Progenitor cell of endocrine pancreas (in vitro differentiated cells): ENCODE measurements at regions not wholly inside any gene's neighbourhood (a gene's known extent, or its start where the extent isn't known, plus 50 kb on each side); places are given as distances from the start of the nearest gene placed in this dataset.

ENCODE experiments used
- DNase-seq: peaks from one replicate; pipeline ENCODE4 v3.0.0; 2021; ENCODE audit warnings: low spot score; ENCODE audit not compliant: unreplicated experiment
- H3K27ac Mint-ChIP-seq: 2 replicates; pipeline ENCODE4 v1.8.0; 2021; ENCODE audit warnings: mild to moderate bottlenecking, moderate library complexity, mixed read lengths
- H3K27me3 Mint-ChIP-seq: 2 replicates; pipeline ENCODE4 v1.8.0; 2021; ENCODE audit warnings: mixed read lengths
- H3K36me3 Mint-ChIP-seq: 2 replicates; pipeline ENCODE4 v1.8.0; 2022; ENCODE audit warnings: mixed read lengths; ENCODE audit not compliant: insufficient read depth
- H3K4me1 Mint-ChIP-seq: 2 replicates; pipeline ENCODE4 v1.8.0; 2021; ENCODE audit warnings: low read depth, mixed read lengths
- H3K4me3 Mint-ChIP-seq: 2 replicates; pipeline ENCODE4 v1.8.0; 2021; ENCODE audit warnings: low read depth, mild to moderate bottlenecking, moderate library complexity, mixed read lengths
- H3K9me3 Mint-ChIP-seq: 2 replicates; pipeline ENCODE4 v1.8.0; 2021; ENCODE audit warnings: low read depth, mixed read lengths
- TF ChIP-seq, protein P1 (sequence below): fragments of 200-600 bp; sonication (generic); IDR thresholded peaks from one replicate; pipeline ENCODE4 v1.5.0; 2021; ENCODE audit warnings: antibody characterized with exemption, mild to moderate bottlenecking; ENCODE audit not compliant: unreplicated experiment

DNA sequence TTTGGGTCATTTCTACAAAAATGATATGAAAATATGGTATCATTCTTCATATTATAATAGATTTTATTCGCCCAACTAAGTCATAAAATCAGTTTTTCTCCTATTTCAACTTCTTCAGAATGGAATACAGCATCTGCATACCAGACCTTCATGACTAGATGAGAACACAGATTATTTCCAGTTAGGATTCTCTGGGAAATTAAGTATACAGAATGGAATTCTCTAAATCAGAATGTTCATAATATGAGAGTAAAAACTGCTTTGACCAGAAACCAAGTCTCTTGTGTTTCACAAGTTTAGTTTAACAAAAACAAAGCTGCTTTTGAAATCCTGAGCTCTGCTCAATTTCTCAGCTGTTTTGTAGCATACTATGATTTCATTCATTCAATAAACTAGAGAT, 160.3 kb upstream of the SEMA3A start:
- TF ChIP-seq, protein P1, sequence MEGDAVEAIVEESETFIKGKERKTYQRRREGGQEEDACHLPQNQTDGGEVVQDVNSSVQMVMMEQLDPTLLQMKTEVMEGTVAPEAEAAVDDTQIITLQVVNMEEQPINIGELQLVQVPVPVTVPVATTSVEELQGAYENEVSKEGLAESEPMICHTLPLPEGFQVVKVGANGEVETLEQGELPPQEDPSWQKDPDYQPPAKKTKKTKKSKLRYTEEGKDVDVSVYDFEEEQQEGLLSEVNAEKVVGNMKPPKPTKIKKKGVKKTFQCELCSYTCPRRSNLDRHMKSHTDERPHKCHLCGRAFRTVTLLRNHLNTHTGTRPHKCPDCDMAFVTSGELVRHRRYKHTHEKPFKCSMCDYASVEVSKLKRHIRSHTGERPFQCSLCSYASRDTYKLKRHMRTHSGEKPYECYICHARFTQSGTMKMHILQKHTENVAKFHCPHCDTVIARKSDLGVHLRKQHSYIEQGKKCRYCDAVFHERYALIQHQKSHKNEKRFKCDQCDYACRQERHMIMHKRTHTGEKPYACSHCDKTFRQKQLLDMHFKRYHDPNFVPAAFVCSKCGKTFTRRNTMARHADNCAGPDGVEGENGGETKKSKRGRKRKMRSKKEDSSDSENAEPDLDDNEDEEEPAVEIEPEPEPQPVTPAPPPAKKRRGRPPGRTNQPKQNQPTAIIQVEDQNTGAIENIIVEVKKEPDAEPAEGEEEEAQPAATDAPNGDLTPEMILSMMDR = no peak
- Mint-ChIP-seq H3K9me3 (peaks cover 10% of the 10 kb centered on the region), H3K4me3 (no peak overlapping the region), H3K27ac (no peak overlapping the region), H3K36me3 (no peaks in the 10 kb centered on the region), H3K27me3 (no peaks in the 10 kb centered on the region), H3K4me1 (no peaks in the 10 kb centered on the region)
- DNase-seq = no peak

DNA sequence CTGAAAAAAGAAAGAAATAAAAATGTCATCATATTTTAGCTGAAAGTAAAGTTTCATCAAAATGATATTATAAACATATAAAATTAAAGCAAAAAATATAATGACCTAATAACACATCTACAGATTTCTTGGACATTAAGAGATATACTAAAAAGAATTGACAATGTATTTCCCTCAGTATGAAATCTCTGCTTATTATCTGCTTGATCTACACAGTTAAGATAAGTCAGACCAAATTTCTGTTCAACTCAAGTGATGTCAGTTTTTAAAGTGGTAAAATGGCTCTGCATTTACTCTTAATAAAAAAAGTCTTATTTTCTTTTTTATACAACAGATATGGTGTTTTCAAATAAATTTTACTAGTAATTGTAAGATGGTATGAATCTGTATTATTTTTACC, 159.4 kb upstream of the SEMA3A start:
- no peaks in the 10 kb centered on the region for H3K36me3 Mint-ChIP-seq
- H3K9me3 Mint-ChIP-seq = peaks cover 10% of the 10 kb centered on the region
- no peaks in the 10 kb centered on the region for H3K27me3 Mint-ChIP-seq
- TF ChIP-seq, protein P1 = no peak
- no peaks in the 10 kb centered on the region for H3K4me1 Mint-ChIP-seq
- no peak overlapping the region for H3K4me3 Mint-ChIP-seq
- H3K27ac Mint-ChIP-seq = no peak overlapping the region
- no peak for DNase-seq

DNA sequence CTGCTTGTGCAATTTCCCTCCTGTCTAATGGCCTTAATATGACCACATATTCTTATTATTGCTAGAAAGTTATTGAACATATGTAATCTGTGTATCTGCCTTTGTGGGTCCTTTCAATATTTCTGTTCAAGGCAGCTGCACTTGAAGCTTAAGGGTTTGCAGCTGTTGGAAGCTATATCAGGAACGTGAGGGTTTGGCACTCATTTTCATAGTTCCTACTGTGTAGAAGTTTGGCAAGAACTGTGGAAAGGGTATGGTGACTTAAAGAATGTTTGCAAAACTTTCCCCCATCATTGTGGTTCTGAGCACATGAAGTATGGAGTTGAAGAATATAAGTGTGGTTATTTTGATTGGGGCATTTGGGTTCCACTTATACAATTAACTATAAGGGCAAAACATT, 144.7 kb upstream of the SEMA3A start:
- H3K36me3 Mint-ChIP-seq = no peaks in the 10 kb centered on the region
- DNase-seq = no peak
- TF ChIP-seq, protein P1 = no peak
- no peaks in the 10 kb centered on the region for H3K4me1 Mint-ChIP-seq
- H3K9me3 Mint-ChIP-seq = no peaks in the 10 kb centered on the region
- H3K27me3 Mint-ChIP-seq = no peaks in the 10 kb centered on the region
- no peak overlapping the region for H3K4me3 Mint-ChIP-seq
- no peak overlapping the region for H3K27ac Mint-ChIP-seq

DNA sequence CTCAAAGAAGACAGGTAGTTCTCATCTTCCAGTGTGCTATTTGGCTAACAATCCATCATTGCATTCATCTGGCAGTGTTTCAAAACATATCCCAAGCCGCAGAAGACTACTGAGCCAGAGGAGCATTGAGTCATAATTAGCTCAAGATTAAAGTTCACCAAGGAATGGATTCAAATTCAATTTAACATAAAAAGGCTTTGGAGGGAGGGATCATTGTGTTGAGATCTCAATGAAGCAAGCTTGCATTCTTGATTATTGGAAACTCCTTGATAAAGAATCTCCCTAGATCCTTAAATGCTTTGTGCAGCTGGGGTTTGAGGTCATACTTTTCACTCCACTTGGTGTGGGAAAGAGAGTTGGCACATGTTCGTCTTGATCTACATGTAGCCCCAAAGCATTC, 142.8 kb upstream of the SEMA3A start:
- Mint-ChIP-seq H3K9me3 (no peaks in the 10 kb centered on the region), H3K36me3 (no peaks in the 10 kb centered on the region), H3K4me1 (no peaks in the 10 kb centered on the region), H3K4me3 (no peak overlapping the region), H3K27ac (no peak overlapping the region), H3K27me3 (no peaks in the 10 kb centered on the region)
- DNase-seq = no peak
- TF ChIP-seq, protein P1 = no peak

DNA sequence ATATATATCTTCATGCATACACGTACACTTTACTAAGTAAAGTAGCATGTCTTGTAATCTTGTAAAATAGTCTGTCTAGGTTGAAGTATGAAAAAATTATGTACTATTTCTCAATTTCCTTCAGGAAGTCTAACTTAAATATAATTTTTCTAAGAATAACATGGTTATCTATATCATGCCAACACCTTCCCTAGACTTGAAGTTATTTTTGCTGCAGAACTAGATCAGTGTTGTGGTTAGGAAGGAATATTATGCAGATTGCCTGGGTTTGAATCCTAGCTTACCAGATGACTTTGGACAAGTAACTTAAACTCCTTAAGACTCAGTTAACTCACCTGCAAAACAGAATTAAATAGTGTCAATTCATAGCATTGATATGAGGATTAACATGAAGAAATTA, 142.2 kb upstream of the SEMA3A start:
- Mint-ChIP-seq H3K36me3 (no peaks in the 10 kb centered on the region), H3K27ac (no peak overlapping the region)
- TF ChIP-seq, protein P1 = no peak

More for the DNA sequence above, 142.2 kb upstream of the SEMA3A start:
- H3K4me3 Mint-ChIP-seq = no peak overlapping the region
- no peaks in the 10 kb centered on the region for H3K27me3 Mint-ChIP-seq
- no peaks in the 10 kb centered on the region for H3K4me1 Mint-ChIP-seq
- H3K9me3 Mint-ChIP-seq = no peaks in the 10 kb centered on the region
- DNase-seq = no peak
